IPS-NIHi7 (cell line): ENCODE measurements at regions not wholly inside any gene's neighbourhood (a gene's known extent, or its start where the extent isn't known, plus 50 kb on each side); places are given as distances from the start of the nearest gene placed in this dataset.
"Not testable (repeated sequence)": the region's sequence is repeated elsewhere in the genome, so short reads cannot be mapped to it uniquely, and the experiment has no call there.

ENCODE experiments used
- DNase-seq: peaks from one replicate; pipeline ENCODE4 v3.0.0; 2012; ENCODE audit warnings: mixed read lengths; ENCODE audit errors: extremely low spot score

- DNase-seq: no peak
Measured at GRCh38 chr3:5692446-5692845, 504.9 kb downstream of the EDEM1 start.

GRCh38 chr3:5694266-5694665, 506.8 kb downstream of the EDEM1 start:
- DNase-seq: no peak

- DNase-seq: no peak
Measured at GRCh38 chr3:5698851-5699250, 511.3 kb downstream of the EDEM1 start.

- DNase-seq: no peak
Measured at GRCh38 chr3:5699313-5699712, 511.8 kb downstream of the EDEM1 start.

- no peak for DNase-seq
Measured at GRCh38 chr3:5699811-5700210, 512.3 kb downstream of the EDEM1 start.

- not testable (repeated sequence) for DNase-seq
Measured at GRCh38 chr3:5701005-5701404, 513.5 kb downstream of the EDEM1 start.

GRCh38 chr3:5707794-5708193, 520.3 kb downstream of the EDEM1 start:
- DNase-seq: no peak

GRCh38 chr3:5709714-5710113, 522.2 kb downstream of the EDEM1 start:
- DNase-seq: no peak

GRCh38 chr3:5710718-5711117, 523.2 kb downstream of the EDEM1 start:
- no peak for DNase-seq

GRCh38 chr3:5717254-5717653, 529.7 kb downstream of the EDEM1 start:
- DNase-seq: no peak

GRCh38 chr3:5719668-5720067, 532.2 kb downstream of the EDEM1 start:
- not testable (repeated sequence) for DNase-seq

GRCh38 chr3:5725801-5726200, 538.3 kb downstream of the EDEM1 start:
- no peak for DNase-seq

GRCh38 chr3:5726621-5727020, 539.1 kb downstream of the EDEM1 start:
- DNase-seq: no peak

- DNase-seq: no peak
Measured at GRCh38 chr3:5727743-5728484, 540.4 kb downstream of the EDEM1 start.

GRCh38 chr3:5729852-5730251, 542.3 kb downstream of the EDEM1 start:
- DNase-seq: peak; percentile 15

GRCh38 chr3:5731100-5731499, 543.6 kb downstream of the EDEM1 start:
- peak; percentile 11 for DNase-seq

GRCh38 chr3:5732081-5732480, 544.6 kb downstream of the EDEM1 start:
- no peak for DNase-seq

GRCh38 chr3:5733995-5734394, 546.5 kb downstream of the EDEM1 start:
- no peak for DNase-seq

GRCh38 chr3:5735896-5736295, 548.4 kb downstream of the EDEM1 start:
- no peak for DNase-seq

GRCh38 chr3:5739299-5739935, 551.9 kb downstream of the EDEM1 start:
- no peak for DNase-seq

- DNase-seq: no peak
Measured at GRCh38 chr3:5739949-5740348, 552.4 kb downstream of the EDEM1 start.

GRCh38 chr3:5741017-5741416, 553.5 kb downstream of the EDEM1 start:
- no peak for DNase-seq

- no peak for DNase-seq
Measured at GRCh38 chr3:5750091-5750490, 562.6 kb downstream of the EDEM1 start.
